ENCODE measurements at regions not wholly inside any gene's neighbourhood (a gene's known extent, or its start where the extent isn't known, plus 50 kb on each side); places are given as distances from the start of the nearest gene placed in this dataset.

DNA sequence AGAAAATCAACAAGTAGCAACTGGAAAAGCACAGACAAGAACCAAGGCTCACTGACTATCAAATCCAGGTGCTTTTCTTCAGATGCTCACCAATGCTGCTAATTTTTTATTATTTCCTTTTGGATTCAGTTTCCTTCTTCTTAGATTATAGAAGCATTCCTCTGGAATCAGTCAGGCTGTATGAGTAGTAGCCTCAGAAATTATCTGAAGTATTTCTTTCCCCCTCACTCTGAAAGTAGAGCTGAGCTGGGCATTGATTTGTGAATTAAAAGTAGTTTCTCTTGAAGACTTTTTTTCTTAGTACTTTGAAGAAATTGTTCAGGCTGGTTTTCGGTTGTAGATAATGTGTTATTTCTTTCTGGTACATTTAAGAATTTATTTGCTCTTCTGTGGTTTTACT is 273.7 kb downstream of the NOL4 start:
- DNase-seq: no peak

DNA sequence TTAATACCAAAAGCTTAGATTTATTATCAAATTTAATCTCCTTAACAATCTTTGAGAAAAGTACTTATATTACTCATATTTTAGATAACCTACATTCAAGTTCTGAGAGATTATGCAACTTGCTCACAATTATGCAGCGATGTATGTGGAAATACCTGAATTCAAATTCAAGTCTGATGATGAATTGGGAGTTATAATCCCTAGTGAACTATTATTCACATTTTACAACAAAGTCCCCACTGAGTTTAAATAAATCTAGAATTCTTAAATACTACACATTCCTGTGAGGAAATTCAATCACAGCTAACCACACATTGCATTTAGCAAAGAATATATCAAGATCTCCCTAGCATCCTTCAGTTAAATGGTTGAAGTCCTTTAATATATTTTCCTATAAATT is 278.4 kb downstream of the NOL4 start:
- DNase-seq: no peak

DNA sequence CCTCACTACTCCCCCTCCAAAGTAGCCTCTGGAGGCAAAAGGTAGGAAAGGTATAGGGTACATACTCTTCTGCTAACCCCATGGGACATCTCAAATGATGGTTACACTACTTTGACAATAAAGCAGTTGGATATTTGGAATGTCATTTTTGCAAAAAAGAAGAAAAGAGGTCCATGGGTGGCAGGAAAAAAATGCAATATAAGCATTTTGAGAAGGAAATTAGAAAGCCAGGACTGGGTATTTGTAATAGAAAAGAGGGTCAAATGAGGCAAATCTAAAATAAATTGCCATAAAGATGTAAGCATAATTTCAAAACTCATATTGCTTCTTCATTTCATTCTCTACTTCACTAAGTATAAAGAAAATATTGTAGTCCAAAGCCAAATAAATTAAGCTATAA is 280.2 kb downstream of the NOL4 start:
- no peak for DNase-seq

DNA sequence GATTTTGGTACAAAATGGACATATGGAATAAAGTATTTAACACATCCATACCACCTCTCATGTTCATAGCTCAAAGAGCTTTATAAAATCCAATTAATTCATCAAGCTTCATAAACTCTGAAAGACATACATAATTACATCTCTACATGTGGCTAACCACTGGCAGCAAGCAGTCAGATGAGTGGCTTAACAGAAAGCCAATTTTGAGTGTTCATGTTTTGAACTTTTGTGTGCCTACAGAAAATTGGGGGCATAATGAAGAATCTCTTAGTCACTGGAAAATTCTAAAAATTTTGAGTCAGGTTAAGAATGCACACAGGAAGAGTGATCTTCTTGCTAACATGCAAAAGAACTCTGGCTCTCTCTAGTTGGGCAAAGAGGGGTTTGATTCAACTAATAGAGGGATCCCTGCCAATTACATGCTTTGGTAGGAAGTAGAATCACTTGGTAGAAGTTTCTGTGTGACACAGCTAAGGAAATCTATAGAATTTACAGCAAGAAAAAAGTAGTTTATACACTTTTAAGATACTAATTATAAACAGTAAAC is 287.4 kb downstream of the NOL4 start:
- DNase-seq: no peak

DNA sequence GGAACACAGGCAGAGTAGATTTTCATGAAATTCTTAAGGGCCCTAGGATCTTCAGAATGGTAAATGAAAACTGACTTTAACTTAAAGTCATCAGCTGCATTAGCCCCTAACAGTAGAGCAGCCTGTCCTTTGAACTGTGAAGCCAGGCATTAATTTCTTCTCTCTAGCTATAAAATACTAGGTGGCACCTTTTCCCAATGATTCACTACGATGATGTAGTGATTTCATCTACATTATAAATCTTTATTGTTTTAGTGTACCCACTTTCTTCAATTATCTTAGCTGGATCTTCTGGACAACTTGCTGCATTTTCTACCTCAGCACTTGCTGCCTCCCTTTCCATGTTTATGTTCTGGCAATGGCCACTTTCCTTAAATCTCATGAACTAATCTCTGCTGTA is 290.5 kb downstream of the NOL4 start:
- no peak for DNase-seq

DNA sequence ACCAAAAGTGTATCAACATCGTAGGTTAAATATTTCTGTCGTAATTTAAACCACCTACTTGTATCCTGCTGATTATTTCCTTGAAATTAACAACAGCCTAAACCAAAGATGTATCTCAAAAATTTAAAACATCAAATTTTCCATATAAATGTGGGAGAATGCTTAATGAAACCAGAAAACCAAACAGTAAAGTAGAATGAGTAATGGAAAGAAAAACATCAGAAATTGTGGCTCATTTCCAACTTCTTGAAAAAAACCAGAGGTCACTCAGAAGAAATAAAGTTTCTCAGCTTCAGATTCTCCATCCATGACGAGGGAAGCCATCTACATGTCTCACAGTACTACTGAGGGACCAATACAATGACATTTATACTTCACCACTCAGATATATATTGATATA is 296.5 kb downstream of the NOL4 start:
- DNase-seq: no peak

DNA sequence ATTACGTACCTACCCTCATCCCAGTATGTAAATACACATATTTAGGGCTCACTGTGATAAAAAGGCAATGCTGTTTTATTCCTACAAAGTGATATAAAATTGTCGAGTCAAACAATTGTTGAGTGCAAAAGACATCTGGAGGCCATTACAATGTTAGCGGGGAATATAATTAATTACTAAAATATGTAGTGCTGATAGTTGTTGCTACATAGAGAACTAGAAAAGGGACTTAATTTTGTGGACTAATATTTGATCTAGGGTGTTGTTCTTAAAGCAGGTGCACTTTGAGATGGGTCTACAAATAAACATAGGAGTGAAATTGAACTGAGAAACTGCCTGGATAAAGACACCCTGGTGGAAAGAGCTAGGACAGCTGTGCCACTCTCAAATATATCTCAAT is 300.1 kb downstream of the NOL4 start:
- DNase-seq: no peak

DNA sequence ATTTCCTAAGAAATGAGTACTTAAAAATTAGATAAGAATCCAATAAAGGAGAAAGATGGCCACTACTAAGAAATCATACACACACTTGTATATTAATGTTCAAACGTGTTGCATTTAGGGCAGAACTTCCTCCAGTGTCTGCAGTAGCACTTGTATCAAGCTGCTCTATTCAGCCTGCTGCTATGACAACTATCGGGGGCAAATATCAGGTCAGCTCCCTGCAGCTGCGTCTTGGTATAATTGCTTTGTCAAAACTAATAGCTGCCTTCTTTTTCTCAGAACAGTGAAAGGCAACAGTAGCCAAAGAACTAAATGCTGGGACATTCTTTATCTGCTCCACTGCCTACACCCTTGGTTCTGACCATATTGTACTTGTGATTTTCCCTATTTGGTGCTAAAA is 300.7 kb downstream of the NOL4 start:
- DNase-seq: no peak

DNA sequence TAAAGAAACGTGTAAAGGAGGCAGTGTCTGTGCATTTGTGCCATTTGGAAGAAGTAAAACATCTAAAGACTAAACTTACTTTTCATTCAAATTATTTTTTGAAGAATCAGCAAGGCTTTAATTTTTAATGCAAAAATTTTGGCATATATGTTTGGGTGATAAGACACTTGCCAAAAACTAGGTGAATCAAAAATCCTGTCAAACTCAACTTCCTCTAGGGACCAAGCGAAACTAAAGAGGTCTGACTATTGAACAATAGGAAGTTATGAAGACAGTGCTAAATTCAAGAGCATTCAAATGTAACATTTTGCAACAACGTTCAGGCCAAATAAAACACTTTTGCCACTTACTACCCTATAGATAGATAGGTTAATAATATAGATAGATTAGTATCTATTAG is 306.1 kb downstream of the NOL4 start:
- DNase-seq: no peak

DNA sequence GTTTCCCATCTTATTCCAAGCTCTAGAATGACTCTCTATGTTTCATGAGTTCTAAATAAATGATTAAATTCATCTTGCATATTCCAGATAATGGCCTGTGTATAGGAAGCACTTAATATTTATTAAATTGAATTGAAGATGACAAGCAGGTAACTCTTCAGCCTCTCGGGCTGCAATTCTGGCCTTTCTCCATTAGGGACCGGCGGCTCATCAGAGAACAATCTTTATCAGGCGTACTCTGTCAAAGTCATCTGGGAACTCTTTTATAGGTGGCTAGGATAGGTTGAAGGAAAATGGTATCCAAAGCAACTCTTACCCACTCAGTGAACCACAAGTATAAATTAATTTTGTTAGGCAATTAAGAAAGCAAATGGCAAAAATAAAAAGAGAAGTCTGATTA is 308.5 kb downstream of the NOL4 start:
- DNase-seq: no peak

DNA sequence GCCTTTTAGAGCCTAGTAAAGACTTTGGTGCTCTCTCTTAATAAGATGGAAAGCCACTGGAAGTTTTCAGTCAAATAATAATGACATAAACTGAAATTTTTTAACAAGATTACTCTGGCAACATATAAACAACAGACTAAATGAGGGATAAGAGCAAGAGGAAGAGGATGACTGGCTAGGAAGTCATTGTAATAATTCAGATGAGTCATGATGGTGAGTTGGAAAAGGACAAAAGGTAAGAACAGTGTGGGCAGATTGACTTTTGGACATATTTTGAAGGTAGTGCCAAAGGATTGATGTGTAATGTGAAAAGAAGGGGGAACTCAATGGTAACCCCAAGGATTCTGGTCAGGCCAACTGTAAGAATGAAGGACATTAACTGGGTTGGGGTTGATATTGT is 310.3 kb downstream of the NOL4 start:
- DNase-seq: no peak

DNA sequence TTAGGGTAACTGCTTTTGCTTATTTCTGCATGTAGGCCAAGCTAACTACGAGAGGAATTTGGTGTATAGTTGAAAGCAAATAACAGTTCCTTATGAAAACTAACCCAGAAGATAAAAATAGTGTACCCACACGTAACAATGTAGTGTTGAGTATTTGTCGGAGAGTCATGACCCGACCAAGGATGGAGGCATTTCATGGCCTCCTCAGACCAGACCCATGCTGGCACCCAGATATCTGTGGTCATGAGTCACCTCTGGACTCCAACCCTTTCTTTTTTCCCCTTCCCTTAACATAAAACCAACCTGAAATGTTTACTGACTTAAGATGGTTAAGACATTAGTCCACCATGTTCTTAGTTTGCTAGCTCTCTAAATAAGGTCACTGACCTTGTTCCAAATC is 318.7 kb downstream of the NOL4 start:
- no peak for DNase-seq

DNA sequence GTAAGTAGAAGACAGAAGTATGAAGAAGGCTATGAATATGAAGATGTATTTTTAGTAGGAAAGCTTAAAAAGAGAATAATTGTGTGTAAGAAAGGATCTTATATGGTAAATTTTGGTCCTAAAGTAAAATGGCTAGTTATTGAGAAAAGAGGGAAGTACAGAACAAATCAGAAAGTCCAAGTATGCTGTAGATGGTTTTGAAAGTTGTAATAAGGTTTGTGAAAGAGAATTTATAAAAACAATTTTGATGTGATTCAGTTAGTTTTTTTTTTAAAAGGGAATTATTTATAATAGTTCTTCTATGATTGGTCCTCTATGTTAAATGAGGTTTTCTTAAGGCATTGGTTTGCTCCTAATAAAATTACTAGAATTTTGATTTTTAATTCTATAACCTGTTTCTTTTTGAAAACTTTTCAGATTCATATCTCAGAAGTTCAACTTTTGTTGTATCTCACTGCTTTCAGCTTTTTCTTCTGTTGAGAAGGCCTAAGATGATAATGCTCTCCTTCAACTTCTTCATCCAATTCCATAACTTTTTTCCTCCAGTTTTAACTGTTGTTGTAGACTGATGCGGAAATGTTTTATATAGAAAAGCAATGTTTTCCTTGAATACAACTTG is 322.7 kb downstream of the NOL4 start:
- no peak for DNase-seq

DNA sequence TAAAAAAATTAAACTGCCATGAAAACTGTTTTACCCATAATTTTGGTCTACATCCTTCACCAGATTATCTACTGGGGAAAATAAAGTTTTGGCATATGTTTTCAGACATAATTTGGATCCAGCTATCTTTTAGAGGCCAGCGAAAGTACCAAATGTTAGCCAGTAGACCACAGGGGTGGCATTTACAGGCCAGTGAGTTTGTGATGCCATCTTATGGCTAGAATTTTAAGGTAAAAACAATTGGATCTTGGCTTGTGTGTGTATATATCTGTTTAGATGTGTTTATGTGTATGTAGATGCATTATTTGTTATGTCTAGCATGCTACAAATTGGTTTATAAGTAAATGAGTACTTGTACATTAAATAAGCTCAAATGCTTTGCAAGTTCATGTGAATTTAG is 322.6 kb downstream of the ASXL3 start:
- no peak for DNase-seq

DNA sequence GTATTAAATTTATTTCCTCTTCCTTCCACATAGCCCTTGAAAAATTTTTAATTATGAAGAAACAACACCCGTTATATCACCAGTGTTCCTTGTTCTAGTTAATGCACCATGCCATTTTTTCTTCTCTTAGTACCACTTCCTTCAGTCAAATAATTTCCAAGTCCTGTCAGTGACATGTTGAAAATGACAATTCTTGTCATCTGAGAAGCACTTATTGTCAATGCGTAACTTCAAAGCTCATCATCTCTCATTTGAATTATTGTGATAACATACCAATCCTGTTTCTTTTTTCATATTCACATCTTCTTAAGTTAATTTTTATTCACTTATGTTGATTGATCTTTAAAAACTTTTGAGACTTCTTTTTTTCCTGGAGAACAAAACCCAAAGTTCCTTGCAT is 320.4 kb downstream of the ASXL3 start:
- no peak for DNase-seq

DNA sequence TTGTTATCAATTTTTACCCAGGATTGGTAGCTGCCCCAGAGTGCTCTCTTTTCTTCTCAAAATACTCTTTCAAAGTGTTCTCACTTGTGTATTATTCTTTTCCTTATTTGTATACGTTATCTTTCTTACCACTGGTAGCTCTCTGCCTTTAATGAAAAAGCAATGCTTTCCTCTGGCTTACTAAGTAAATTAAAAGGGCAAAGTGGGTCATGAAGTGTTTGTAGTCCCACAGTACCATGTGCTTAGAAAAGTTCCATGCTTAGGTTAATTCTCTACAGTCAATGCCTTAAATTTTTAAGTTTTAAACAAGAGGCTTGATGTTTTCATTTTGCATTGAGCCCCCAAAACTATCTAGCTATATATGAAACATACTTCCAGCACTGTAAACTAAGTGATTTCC is 300.2 kb downstream of the ASXL3 start:
- DNase-seq: no peak

DNA sequence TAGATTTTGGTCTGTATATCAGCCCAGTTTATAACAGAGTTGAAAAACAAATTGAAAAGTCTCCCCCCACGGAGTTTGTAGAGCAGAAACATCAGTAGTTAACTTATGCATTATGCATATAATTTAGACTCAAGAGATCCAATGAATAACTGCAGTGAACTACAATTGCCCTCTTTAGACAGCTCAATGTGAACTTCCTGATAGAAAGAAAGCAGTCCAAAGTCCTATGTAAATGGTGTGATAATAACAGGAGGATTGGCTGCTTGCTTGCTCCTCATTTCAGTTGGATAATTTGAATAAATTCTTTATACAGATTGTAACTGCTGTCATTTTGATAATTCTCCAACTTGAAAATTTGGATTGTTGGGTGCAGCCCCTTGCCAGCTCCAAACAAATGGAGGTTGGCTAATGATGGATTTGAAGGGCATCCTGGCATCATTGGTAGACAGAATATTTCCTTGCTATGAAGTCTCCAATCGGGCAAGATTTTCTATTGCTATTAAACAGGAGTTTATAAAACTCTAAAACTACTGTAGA is 297.1 kb downstream of the ASXL3 start:
- no peak for DNase-seq

DNA sequence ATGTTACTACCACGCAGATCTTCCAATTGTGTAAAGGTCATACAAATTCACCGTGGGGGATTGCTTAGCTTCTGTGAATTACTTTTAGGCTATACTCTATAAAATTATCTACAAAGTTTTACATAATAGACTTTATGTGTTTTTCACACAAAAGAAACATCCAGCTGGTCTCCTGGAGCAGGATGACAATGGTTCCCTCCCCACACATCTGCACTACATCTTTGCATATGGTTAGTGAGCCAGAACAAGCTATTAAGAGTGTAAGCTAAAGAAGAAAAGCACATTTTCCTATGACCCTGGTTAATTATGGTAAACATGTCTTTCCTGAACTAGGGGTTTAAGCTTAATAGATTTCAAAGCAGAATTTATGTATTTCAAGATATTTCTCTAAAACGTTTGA is 295.1 kb downstream of the ASXL3 start:
- no peak for DNase-seq

DNA sequence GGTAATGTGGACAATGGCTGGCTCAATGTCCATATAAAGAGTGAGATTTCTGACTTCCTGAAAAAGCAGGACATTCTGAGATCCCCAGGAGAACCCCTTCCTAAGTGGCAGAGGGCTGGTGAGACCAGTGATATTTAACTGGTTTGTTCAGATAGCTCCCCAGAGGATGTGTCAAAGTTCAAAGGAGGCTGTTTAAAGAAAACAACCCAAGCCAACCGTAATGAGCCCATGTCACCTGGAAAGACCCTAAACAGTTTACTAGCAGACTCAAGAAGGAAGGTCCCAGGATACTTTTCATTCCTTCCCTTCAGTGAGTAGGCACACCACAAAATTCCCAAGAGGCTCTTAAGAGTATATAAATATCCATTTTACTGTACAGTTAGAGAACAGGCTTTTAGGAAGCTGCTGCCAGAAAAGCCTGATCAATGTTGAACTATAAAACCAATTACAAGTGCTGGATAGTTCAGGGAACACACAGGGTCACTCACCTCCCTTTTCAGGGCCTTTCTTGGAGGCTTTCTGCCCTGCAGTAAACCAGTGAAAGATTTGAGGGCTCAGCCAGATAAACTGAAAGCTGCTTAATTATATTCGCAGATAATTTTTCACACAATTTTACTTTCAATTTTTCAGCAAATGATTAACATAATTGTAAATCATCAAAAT is 293.5 kb downstream of the ASXL3 start:
- DNase-seq: no peak

DNA sequence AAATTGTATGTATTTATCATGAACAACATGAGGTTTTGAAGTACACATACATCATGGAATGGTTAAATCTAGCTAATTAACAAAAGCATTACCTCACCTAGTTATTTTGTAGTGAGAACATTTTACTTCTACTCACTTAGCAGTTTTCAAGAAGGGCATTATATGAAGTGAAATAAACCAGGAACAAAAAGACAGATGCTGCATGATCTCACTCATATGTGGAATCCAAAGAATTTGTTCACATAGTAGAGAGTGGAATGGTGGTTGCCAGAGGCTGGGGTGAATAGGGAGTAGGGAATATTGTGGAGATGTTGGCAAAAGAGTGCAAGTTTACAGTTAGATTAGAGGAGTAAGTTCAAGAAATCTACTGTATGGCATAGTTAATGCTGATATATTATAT is 292.0 kb downstream of the ASXL3 start:
- no peak for DNase-seq

DNA sequence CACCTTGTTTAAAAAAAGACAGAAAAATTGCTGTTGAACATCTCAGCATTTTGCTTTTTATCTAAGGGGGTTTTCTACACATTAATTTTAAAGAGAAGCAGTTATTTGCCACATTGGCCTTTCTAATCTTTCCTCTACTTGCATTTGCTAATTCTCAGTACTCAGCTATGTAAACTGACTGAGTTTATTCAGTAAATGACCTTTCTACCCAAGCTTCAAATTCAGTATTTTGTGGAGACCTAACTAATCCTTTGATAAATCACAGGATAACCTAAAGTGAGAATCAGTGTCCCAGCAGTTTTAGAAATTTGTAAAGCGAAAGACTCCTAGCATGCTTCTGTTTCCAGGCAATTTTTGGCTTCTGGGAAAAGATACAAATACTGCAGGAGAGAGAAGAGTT is 288.4 kb downstream of the ASXL3 start:
- no peak for DNase-seq

DNA sequence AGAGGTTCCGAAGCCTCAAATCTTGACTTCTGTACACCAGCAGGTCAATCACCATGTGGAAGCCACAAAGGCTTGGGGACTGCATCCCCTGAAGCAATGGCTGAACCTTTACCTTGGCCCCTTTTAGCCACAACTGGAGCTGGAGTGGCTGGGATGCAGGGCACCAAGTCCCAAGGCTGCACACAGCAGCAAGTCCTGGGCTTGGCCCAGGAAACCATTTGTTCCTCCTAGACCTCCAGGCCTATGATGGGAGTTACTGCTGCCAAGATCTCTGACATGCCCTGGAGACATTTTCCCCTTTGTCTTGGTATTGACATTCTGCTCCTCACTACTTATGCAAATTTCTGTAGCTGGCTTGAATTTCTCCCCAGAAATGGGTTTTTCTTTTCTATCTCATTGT is 285.9 kb downstream of the ASXL3 start:
- no peak for DNase-seq

DNA sequence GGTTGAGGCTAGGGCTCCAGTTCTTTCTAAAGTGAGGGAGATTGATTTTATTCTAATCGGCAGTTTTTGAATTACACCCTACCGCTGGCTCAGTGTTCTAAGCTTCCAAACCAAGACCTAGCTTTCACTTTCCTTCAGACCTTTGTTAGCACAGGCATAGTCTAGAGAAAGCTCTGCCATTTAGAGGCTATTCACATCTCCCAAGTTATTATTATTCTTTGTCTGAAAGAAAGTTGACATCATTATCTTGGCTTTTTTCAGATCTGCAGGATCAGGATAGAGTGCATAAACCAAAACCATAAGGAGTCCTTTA is 276.8 kb downstream of the ASXL3 start:
- DNase-seq: no peak

DNA sequence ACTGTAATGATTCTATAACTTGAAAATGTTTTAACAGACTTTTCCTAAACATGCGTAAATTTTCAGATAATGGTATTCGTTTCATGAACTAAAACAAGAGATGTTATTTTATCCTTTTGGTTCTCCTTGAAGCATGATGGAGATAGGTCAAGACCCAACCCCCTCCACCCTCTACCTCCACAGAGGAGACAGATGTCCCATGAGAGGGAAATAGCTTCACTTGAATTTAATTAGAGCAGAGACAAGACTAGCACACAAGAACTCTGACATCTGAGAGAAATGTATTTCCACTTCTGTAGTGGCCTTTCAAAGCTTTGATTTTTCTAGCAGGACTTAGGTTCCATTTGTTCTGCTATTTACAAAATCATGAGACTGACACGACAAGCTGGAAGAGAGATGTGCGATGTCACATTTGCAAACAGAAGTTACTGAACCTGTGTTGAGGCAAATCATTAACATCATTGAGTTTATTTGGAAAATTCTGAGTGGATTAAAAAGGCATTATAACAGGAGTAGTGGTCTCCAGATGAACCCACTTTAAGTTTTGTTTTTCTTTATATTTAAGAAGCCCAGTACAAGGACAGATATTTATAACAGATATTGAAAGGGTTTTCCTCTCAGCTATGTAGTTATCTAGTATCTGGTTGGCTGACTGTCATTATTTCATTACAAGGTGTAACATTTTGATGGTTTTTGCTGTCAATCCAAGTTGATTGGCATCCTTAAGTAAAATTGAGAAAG is 276.2 kb downstream of the ASXL3 start:
- no peak for DNase-seq
